ENCODE measurements at regions not wholly inside any gene's neighbourhood (a gene's known extent, or its start where the extent isn't known, plus 50 kb on each side); places are given as distances from the start of the nearest gene placed in this dataset.

- TF ChIP-seq, protein P1, sequence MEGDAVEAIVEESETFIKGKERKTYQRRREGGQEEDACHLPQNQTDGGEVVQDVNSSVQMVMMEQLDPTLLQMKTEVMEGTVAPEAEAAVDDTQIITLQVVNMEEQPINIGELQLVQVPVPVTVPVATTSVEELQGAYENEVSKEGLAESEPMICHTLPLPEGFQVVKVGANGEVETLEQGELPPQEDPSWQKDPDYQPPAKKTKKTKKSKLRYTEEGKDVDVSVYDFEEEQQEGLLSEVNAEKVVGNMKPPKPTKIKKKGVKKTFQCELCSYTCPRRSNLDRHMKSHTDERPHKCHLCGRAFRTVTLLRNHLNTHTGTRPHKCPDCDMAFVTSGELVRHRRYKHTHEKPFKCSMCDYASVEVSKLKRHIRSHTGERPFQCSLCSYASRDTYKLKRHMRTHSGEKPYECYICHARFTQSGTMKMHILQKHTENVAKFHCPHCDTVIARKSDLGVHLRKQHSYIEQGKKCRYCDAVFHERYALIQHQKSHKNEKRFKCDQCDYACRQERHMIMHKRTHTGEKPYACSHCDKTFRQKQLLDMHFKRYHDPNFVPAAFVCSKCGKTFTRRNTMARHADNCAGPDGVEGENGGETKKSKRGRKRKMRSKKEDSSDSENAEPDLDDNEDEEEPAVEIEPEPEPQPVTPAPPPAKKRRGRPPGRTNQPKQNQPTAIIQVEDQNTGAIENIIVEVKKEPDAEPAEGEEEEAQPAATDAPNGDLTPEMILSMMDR (IDR thresholded peaks at IDR 0.05), result no peak
- H3K36me3 ChIP-seq, result no peaks in the 10 kb centered on the region
- intact Hi-C loops (cut with DNase I), result no loop called here
These were observed 1120.0 kb upstream of the CDH10 start for GRCh38 chr5:25764733-25765132.

GRCh38 chr5:25763781-25764180 is 1119.0 kb upstream of the CDH10 start:
- no peaks in the 10 kb centered on the region for H3K27me3 ChIP-seq
- intact Hi-C loops (cut with DNase I), result no loop called here
- TF ChIP-seq, protein P1 (IDR thresholded peaks at IDR 0.05), result no peak

More at GRCh38 chr5:25764733-25765132, 1120.0 kb upstream of the CDH10 start:
- DNase-seq (no peak), ATAC-seq (no peak)
- H3K4me1 ChIP-seq, result no peaks in the 10 kb centered on the region
- no peak overlapping the region for H3K4me3 ChIP-seq
- H3K27me3 ChIP-seq, result no peaks in the 10 kb centered on the region
- no peak overlapping the region for H3K27ac ChIP-seq
- peaks cover 0 to 12% of the 10 kb centered on the region in 2 donors for H3K9me3 ChIP-seq

DNA sequence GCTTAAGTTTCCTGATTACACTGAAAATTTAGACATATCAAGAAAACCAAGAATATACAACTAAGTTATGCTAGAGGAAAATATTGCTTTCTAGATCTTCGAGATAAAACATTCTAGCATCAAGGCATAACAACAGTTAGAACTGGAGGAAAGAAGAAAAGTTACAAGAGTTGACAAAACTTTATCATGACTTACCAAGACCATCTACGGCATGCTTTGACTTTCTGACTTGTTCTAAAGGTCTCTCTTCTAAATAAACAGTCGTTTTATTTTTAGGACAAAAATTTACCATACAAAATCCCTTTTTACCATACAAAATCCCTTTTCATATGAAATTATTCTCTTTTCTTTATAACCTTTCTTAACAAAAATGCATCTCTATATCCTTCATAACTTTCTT is 1110.1 kb upstream of the CDH10 start:
- ATAC-seq, result no peak

More at GRCh38 chr5:25763781-25764180, 1119.0 kb upstream of the CDH10 start:
- H3K36me3 ChIP-seq, result no peaks in the 10 kb centered on the region
- H3K27ac ChIP-seq, result no peak overlapping the region
- no peaks in the 10 kb centered on the region for H3K4me1 ChIP-seq
- peaks cover 0 to 8% of the 10 kb centered on the region in 2 donors for H3K9me3 ChIP-seq
- DNase-seq (no peak), ATAC-seq (no peak)
- H3K4me3 ChIP-seq, result no peak overlapping the region

DNA sequence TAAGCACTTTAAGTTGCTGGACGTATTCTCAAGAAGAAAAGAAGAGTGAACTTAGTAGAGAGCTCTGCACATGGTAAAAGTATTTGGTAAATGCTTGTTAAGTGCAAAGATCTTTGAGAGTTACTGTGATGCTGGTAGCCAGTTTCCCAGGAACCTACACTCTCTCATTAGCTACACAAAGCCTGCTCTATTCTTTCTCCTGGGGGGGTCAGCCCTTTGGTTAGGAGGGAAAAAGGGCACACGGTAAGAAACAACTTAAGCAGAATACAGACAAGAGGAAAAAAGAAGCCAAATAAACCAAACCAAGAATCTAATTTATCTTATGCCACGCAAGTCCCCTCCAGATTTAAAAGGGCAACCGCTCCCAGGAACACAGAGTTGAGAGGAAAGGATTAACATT is 1100.1 kb upstream of the CDH10 start:
- H3K4me3 ChIP-seq, result no peak overlapping the region
- no peak for DNase-seq
- intact Hi-C loops (cut with DNase I), result no loop called here
- no peaks in the 10 kb centered on the region for H3K27me3 ChIP-seq
- no peaks in the 10 kb centered on the region for H3K4me1 ChIP-seq
- TF ChIP-seq, protein P1 (IDR thresholded peaks at IDR 0.05), result no peak
- no peak for ATAC-seq
- H3K36me3 ChIP-seq, result no peaks in the 10 kb centered on the region
- H3K27ac ChIP-seq, result no peak overlapping the region
- H3K9me3 ChIP-seq, result no peaks in the 10 kb centered on the region

More for the DNA sequence above, 1110.1 kb upstream of the CDH10 start:
- DNase-seq, result no peak
- intact Hi-C loops (cut with DNase I), result no loop called here
- TF ChIP-seq, protein P1 (IDR thresholded peaks at IDR 0.05), result no peak
- H3K27me3 ChIP-seq, result no peaks in the 10 kb centered on the region
- no peak overlapping the region for H3K4me3 ChIP-seq
- H3K27ac ChIP-seq, result no peak overlapping the region
- peaks cover 0 to 39% of the 10 kb centered on the region in 2 donors for H3K9me3 ChIP-seq
- H3K36me3 ChIP-seq, result no peaks in the 10 kb centered on the region
- H3K4me1 ChIP-seq, result no peaks in the 10 kb centered on the region

- DNase-seq (no peak), ATAC-seq (no peak)
- Histone ChIP-seq H3K27me3 (no peaks in the 10 kb centered on the region), H3K4me1 (no peaks in the 10 kb centered on the region), H3K9me3 (no peaks in the 10 kb centered on the region), H3K27ac (no peak overlapping the region), H3K36me3 (no peaks in the 10 kb centered on the region), H3K4me3 (no peak overlapping the region)
- intact Hi-C loops (cut with DNase I), result no loop called here
- TF ChIP-seq, protein P1 (IDR thresholded peaks at IDR 0.05), result no peak
These were observed 1071.9 kb upstream of the CDH10 start for GRCh38 chr5:25716680-25717079.

Data from left lung (tissue), 4 donors.